Suppressor macrophage treated with lipopolysaccharide for 4 hours (primary cell): ENCODE measurements at regions not wholly inside any gene's neighbourhood (a gene's known extent, or its start where the extent isn't known, plus 50 kb on each side); places are given as distances from the start of the nearest gene placed in this dataset.

Source experiments
- DNase-seq: peaks from one replicate; pipeline ENCODE4 v3.0.0-alpha.2; 2020

DNA sequence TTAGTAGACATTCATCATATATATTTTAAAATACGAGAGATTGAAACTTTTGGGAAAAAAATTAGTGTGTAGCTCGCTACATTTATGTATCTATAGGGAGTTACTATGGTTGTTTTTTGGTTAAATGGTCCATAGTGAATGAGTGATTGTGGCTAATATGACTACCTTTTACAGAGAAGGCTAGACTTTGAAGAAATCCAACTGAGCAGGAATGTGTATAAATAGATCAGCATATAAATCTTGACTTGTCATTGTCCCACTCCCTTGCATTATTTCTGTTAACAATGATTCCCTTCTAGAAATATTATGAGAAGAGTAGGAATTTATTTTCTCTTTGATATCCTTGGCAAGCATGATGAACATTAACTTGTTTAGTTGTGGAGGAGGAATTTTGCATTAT, 737.8 kb upstream of the MAP3K7 start:
- no peak for DNase-seq

GRCh38 chr6:91317984-91318383, 731.1 kb upstream of the MAP3K7 start:
- DNase-seq: no peak

GRCh38 chr6:91317247-91317835, 730.5 kb upstream of the MAP3K7 start:
- DNase-seq: no peak

GRCh38 chr6:91310178-91310577, 723.3 kb upstream of the MAP3K7 start:
- no peak for DNase-seq

- DNase-seq: no peak
Observed at GRCh38 chr6:91305755-91306154, 718.9 kb upstream of the MAP3K7 start.

GRCh38 chr6:91304521-91304920, 717.6 kb upstream of the MAP3K7 start:
- DNase-seq: no peak

- DNase-seq: no peak
Observed at GRCh38 chr6:91303326-91303725, 716.5 kb upstream of the MAP3K7 start.

GRCh38 chr6:91299544-91300491, 712.9 kb upstream of the MAP3K7 start:
- DNase-seq: no peak

DNA sequence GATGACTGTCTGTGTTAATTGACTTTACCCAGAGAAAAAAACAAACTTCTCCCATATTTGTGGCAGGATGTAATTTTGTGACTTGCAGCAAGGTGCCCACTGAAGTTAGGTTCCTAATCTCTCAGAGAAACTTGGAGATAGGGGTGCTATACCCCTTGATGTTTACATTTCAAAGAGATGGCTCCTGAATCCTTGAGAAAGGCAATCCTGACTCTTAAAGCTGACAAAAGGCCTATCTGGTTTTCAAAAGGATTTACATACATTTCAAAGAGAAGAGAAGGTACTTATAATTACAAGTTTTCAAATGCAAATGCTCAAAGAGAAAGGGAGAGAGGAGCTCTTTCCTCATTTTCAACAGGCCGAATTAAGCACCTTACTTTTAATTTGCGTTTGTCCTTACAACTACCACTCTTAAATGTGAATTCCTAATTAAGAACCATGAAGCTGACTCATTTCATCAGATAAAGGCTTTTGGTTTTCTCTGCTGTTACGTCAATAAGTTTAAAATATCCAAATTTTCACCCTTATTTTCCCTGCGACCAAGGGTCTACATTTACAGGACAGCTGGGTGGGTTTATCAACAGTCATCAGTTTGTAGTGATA, 711.8 kb upstream of the MAP3K7 start:
- DNase-seq: no peak

DNA sequence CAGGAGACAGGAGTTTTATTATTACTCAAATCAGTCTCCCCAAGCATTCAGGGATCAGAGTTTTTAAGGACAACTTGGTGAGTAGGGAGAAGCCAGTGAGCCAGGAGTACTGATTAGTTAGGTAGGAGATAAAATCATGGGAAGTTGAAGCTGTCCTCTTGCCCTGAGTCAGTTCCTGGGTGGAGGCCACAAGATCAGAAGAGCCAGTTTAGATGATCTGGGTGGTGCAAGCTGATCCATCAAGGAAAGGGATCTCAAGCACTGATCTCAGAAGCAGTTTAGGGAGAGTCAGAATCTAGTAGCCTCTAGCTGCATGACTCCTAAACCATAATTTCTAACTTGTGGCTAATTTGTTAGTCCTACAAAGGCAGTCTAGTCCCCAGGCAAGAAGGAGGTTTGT, 706.5 kb upstream of the MAP3K7 start:
- no peak for DNase-seq

- DNase-seq: no peak
Observed at GRCh38 chr6:91291071-91291470, 704.2 kb upstream of the MAP3K7 start.

DNA sequence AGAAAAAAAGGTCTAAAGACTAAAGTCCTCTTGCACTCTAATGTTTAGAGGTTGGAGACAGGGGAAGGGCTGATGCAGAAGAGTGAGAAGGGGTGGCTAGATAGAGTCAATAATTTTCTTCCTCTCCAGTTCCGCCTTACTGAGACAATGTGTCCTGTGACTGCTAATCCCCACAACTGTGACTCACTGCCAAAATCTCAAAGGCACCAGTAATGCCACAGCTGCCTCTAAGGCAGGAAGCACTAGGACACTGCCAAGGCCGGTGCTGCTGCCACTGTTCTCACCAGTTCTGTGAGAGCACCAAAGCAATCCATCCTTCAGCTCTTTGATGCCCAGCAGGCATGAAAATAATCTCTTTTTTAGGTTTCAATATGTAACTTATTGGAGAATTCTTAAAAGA, 701.9 kb upstream of the MAP3K7 start:
- DNase-seq: no peak

- DNase-seq: no peak
Observed at GRCh38 chr6:91281901-91282300, 695.0 kb upstream of the MAP3K7 start.

DNA sequence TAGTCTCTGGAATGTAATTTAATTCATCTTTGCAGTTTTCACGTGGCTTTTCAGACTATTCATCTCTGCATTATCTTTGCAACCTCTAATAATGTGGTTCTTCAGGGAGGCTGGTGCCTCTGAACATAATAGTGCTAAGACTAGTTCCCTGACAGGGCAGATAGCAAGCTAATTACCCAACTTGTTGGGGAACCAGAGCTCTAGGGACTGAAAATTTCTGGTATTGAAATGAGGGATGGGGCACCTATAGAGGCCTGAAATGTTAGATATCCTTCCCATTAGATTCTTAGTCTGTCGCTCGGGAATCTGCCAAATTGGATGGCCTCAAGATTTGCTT, 693.6 kb upstream of the MAP3K7 start:
- no peak for DNase-seq

DNA sequence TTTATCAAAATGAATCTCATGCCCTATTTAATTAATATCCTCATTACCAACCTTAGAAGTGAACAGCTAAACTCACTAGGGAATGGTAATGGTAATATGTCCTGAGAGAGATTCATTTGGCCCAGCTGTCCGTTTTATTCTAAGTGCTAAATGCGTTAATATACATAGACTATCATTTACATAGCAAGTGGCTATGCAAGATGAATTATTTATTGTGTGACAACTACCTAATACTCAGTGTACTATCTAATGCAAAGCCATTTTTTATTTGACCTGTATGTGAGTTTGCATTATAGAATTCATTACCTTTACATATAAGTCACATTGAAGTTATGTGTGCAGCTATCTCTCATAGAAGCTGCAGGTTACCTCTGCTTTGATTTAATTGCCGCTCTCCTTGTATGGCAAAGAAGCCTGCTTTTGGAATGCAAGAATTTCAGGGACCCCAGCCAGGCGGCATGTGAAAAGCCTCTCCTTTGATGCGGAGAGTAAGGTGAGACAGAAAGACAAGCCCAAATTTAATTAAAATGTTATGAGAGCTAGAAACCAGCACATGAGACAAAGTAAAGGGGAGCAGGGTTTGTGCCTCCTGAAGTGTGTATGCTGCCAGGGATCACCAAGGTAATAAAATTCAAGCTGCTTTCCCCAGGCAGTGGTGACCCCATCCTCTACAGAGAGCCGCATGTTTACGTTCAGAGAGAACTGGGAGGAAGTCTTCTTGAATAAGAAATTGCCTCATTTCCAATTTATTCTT, 693.0 kb upstream of the MAP3K7 start:
- DNase-seq: no peak

DNA sequence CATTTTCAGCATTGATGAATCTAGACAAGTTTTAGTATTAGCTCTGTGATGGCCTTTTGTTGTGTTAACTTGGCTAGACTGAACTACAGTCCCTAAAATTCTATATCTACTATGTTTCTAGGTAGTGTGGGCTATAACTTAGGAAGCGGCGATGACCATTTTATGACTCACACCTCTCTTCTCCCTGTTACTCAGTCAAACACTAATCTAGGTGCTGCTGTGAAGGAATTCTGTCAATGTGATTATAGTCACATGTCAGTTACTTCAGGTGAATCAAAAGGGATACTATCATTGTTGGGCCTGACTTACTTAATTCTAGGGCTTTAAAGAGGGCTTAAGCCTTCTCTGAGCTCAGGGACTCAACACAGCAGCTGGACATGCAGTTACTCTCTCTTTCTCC, 691.5 kb upstream of the MAP3K7 start:
- DNase-seq: no peak

DNA sequence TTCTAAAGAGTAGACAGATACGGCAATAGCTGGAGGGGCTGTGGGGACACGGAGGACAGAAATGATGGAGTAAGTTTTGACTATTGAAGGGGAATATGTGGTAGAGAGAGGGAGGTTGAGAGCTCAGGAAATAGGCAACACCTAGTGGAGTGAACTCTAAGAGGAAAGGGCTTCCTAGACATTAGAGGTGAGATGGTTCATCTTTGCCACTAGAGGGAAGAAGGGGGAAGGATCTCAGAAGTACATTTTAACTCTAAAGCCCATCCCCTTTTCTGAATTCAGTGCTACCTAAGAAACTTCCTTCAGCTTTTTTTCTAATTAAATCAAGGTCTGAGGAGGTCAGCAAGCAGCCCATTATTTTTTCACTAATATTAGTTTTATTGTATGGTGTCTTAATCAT, 689.4 kb upstream of the MAP3K7 start:
- DNase-seq: no peak

GRCh38 chr6:91273729-91274128, 686.9 kb upstream of the MAP3K7 start:
- no peak for DNase-seq

DNA sequence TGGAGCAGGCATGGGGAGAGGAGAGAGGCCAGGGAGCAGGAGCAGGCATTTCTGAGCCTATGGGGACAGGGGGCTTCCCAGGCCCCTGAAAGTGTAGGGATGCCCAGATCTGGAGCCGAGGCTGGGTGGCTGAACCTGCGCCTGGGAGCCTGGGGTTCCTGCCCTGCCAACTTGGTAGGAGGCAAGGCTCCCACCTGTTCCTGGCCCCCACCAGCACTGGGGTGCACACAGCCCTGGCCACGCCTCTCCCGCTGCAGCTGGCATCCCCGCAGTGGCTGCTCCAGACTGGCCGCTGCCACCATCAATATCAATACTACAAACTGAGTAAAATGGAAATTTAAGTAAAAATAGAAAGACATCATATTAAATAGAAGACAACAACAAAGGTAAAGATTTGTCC, 684.9 kb upstream of the MAP3K7 start:
- DNase-seq: no peak

DNA sequence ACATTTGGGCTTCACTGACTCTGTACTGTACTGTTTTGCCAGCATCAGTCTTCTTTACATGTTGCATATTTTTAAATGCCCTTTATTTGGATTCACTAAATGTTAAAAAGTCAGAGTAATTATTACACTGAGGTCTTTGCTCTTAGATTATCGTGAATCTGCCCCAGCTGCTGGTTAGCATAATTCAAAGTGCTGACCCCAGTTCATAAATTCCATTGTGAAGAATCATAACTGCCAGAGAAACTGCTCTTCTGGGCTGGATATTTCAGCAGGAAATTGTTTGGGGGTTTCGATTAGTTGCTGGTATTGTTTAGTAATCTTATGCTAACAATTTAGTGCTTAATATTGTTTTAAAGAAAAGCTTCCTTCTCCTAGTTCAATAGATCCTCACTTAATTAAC, 682.1 kb upstream of the MAP3K7 start:
- no peak for DNase-seq

GRCh38 chr6:91267246-91267645, 680.4 kb upstream of the MAP3K7 start:
- no peak for DNase-seq

DNA sequence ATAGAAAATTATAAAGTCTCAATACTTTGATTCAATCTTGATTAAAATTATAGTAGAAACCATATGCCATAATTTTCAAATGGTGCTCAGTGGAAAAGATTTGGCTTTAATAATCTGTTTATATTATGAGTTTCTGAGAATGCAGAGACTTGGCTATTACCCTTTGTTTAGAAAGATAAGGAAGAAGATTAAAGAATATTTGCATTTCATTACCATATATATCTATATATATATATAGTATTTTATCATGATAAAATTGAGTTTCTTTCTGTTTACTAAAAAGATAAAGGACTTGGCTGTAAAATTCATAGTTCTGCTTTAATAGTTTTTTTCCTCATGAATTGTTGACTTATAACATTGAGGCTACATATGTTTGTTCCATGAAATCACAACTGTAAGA, 679.3 kb upstream of the MAP3K7 start:
- DNase-seq: no peak

DNA sequence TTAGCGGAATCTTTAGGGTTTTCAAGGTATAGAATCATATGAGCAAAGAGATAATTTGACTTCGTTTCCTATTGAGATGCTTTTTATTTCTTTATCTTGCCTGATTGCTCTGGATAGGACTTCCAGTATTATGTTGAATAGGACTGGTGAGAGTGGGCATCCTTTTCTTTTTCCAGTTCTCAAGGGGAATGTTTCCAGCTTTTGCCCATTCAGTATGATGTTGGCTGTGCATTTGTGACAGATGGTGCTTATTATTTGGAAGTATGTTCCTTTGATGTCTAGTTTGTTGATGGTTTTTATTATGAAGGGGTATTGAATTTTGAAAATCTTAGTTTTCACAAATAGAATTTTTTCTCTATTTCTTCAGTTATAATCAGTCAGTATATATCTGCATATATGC, 656.6 kb upstream of the MAP3K7 start:
- DNase-seq: no peak

DNA sequence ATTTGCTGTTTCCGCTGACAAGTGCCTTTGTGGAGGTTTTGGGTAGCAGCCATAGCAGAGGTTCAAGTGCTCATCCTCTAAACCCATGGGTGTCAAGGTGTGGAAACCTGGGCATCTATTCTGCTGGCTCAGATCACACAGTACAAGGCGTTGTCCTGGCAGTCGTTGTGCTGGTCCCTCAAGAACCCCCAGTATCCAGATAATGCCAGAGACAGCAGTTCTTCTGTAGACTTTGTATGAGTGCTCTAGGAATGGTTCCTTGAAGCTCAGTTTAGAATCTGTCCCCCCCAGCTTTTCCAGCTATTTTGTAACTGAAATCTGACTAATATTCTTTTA, 655.7 kb upstream of the MAP3K7 start:
- DNase-seq: no peak
